OCI-LY1 (cell line): ENCODE measurements at regions not wholly inside any gene's neighbourhood (a gene's known extent, or its start where the extent isn't known, plus 50 kb on each side); places are given as distances from the start of the nearest gene placed in this dataset.

ENCODE experiments used
- H2AFZ ChIP-seq: fragments of 200-600 bp; sonication (generic), shearing (Covaris generic); 2 replicates; pipeline ENCODE4 v1.6.0; 2014; ENCODE audit warnings: antibody characterized with exemption, mild to moderate bottlenecking, low read length
- H3F3A ChIP-seq: fragments of 200-600 bp; sonication (generic), shearing (Covaris generic); 2 replicates; pipeline ENCODE4 v1.6.0; 2014; ENCODE audit warnings: mild to moderate bottlenecking, antibody characterized with exemption, low read length, moderate library complexity; ENCODE audit not compliant: insufficient read depth
- H3K27ac ChIP-seq: fragments of 200-600 bp; sonication (generic); 2 replicates; pipeline ENCODE4 v1.5.1; 2014; ENCODE audit warnings: low read length, mixed run types, mild to moderate bottlenecking, low read depth; ENCODE audit not compliant: poor library complexity, severe bottlenecking
- H3K27me3 ChIP-seq: fragments of 200-600 bp; sonication (generic); 2 replicates; pipeline ENCODE4 v1.6.0; 2014; ENCODE audit warnings: antibody characterized with exemption, mild to moderate bottlenecking, low read length, moderate library complexity; ENCODE audit not compliant: insufficient read depth
- H3K36me3 ChIP-seq: fragments of 200-600 bp; sonication (generic); 2 replicates; pipeline ENCODE4 v1.6.1; 2014; ENCODE audit warnings: mild to moderate bottlenecking, antibody characterized with exemption, low read length, moderate library complexity, mixed read lengths; ENCODE audit not compliant: insufficient read depth
- H3K4me1 ChIP-seq: fragments of 200-600 bp; sonication (generic); 2 replicates; pipeline ENCODE4 v1.5.1; 2014; ENCODE audit warnings: mild to moderate bottlenecking, low read length, moderate library complexity; ENCODE audit not compliant: insufficient read depth, severe bottlenecking
- H3K4me2 ChIP-seq: fragments of 200-600 bp; sonication (generic), shearing (Covaris generic); 2 replicates; pipeline ENCODE4 v1.6.1; 2014; ENCODE audit warnings: low read length
- H3K4me3 ChIP-seq: fragments of 200-600 bp; sonication (generic); 2 replicates; pipeline ENCODE4 v1.5.1; 2014; ENCODE audit warnings: low read length, low read depth, mild to moderate bottlenecking, mixed read lengths; ENCODE audit not compliant: poor library complexity, severe bottlenecking
- H3K79me2 ChIP-seq: fragments of 200-600 bp; shearing (Covaris generic); 2 replicates; pipeline ENCODE4 v1.6.1; 2016; ENCODE audit warnings: mixed run types, low read length, mixed read lengths; ENCODE audit not compliant: insufficient read depth
- H3K9ac ChIP-seq: fragments of 200-600 bp; sonication (generic), shearing (Covaris generic); 2 replicates; pipeline ENCODE4 v1.6.1; 2014; ENCODE audit warnings: mild to moderate bottlenecking, low read length, mixed read lengths
- H3K9me2 ChIP-seq: fragments of 200-600 bp; sonication (generic), shearing (Covaris generic); 2 replicates; pipeline ENCODE4 v1.6.1; 2014; ENCODE audit warnings: low read depth, mild to moderate bottlenecking, low read length, mixed read lengths
- H3K9me3 ChIP-seq: fragments of 200-600 bp; shearing (Covaris generic); 2 replicates; pipeline ENCODE4 v1.6.1; 2014; ENCODE audit warnings: low read length, mixed read lengths
- H4K20me1 ChIP-seq: fragments of 200-600 bp; sonication (generic), shearing (Covaris generic); 2 replicates; pipeline ENCODE4 v1.6.0; 2016; ENCODE audit warnings: mild to moderate bottlenecking, low read length; ENCODE audit not compliant: insufficient read depth
- EZH2 ChIP-seq: fragments of 200-600 bp; sonication (generic), shearing (Covaris generic); IDR thresholded peaks from 2 replicates; pipeline ENCODE4 v1.8.0; 2017; ENCODE audit warnings: borderline replicate concordance, mixed run types, mild to moderate bottlenecking, antibody characterized with exemption, low read length, moderate library complexity, mixed read lengths
- TF ChIP-seq, protein P1 (sequence below): fragments of 200-600 bp; sonication (generic), shearing (Covaris generic); IDR thresholded peaks from 2 replicates; pipeline ENCODE4 v1.5.1; 2017; ENCODE audit warnings: mild to moderate bottlenecking, antibody characterized with exemption, low read length, moderate library complexity, mixed read lengths

DNA sequence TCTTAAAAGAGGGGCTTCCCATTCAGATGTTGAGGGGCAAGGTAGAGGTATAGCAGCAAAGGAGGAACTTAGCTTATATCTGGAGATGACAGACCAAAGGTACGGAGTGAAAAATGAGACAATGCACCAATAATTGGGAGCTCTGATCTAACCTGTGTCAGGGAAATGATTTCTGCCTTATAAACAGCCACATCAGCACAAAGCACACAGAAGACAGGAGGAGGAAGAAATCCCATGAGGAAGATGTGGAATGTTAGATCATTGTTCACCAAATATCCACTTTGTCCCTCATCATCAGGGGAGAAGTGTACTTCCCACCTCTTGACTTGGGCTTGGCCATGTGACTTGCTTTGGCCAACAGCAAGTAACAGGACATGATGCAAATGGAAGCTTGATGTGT is 93.7 kb upstream of the WSCD2 start:
- no peaks in the 10 kb centered on the region for H3K4me1 ChIP-seq

GRCh38 chr12:108037960-108038359 is 91.1 kb upstream of the WSCD2 start:
- Histone ChIP-seq H3K4me2 (no peak overlapping the region), H3K27ac (no peak overlapping the region), H3K27me3 (no peaks in the 10 kb centered on the region), H3K9me2 (no peaks in the 10 kb centered on the region), H3K4me3 (no peak overlapping the region), H4K20me1 (no peaks in the 10 kb centered on the region), H3F3A (no peaks in the 10 kb centered on the region), H3K4me1 (no peaks in the 10 kb centered on the region), H2AFZ (no peak overlapping the region), H3K9ac (no peak overlapping the region), H3K36me3 (no peaks in the 10 kb centered on the region), H3K79me2 (no peaks in the 10 kb centered on the region), H3K9me3 (no peaks in the 10 kb centered on the region)
- TF ChIP-seq, protein P1, sequence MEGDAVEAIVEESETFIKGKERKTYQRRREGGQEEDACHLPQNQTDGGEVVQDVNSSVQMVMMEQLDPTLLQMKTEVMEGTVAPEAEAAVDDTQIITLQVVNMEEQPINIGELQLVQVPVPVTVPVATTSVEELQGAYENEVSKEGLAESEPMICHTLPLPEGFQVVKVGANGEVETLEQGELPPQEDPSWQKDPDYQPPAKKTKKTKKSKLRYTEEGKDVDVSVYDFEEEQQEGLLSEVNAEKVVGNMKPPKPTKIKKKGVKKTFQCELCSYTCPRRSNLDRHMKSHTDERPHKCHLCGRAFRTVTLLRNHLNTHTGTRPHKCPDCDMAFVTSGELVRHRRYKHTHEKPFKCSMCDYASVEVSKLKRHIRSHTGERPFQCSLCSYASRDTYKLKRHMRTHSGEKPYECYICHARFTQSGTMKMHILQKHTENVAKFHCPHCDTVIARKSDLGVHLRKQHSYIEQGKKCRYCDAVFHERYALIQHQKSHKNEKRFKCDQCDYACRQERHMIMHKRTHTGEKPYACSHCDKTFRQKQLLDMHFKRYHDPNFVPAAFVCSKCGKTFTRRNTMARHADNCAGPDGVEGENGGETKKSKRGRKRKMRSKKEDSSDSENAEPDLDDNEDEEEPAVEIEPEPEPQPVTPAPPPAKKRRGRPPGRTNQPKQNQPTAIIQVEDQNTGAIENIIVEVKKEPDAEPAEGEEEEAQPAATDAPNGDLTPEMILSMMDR, result no peak
- TF ChIP-seq EZH2, result no peak

More for the DNA sequence above, 93.7 kb upstream of the WSCD2 start:
- Histone ChIP-seq H3K4me2 (no peak overlapping the region), H3K36me3 (no peaks in the 10 kb centered on the region), H3K9me2 (no peaks in the 10 kb centered on the region), H3K4me3 (no peak overlapping the region), H3F3A (no peaks in the 10 kb centered on the region), H3K9ac (no peak overlapping the region), H3K79me2 (no peaks in the 10 kb centered on the region), H3K27ac (no peak overlapping the region), H2AFZ (no peak overlapping the region), H3K27me3 (no peaks in the 10 kb centered on the region), H4K20me1 (no peaks in the 10 kb centered on the region), H3K9me3 (no peaks in the 10 kb centered on the region)
- TF ChIP-seq, protein P1, result no peak
- TF ChIP-seq EZH2, result no peak

DNA sequence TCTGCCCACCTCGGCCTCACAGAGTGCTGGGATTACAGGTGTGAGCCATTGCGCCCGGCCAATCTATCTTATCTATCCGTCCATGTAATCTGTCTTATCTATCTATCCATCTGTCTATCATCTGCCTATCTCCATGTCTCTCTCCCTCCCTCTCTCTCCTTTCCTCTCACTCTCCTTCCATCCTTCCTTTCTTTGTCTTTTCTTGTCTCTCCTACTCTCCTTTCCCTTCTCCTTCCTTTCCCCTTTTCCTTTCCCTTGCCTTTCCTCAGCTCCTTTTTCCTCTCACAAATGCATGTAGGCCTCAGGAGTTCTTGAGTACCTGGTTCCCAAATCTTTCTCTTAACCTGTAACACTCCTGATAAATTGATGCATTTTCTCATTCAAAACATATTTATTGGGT is 89.3 kb upstream of the WSCD2 start:
- TF ChIP-seq, protein P1, result no peak
- TF ChIP-seq EZH2, result no peak
- Histone ChIP-seq H3F3A (no peaks in the 10 kb centered on the region), H3K9me3 (no peaks in the 10 kb centered on the region), H3K27ac (no peak overlapping the region), H2AFZ (no peak overlapping the region), H3K27me3 (no peaks in the 10 kb centered on the region), H3K36me3 (no peaks in the 10 kb centered on the region), H3K9ac (no peak overlapping the region), H4K20me1 (no peaks in the 10 kb centered on the region), H3K4me3 (no peak overlapping the region), H3K4me2 (no peak overlapping the region), H3K9me2 (no peaks in the 10 kb centered on the region), H3K4me1 (no peaks in the 10 kb centered on the region), H3K79me2 (no peaks in the 10 kb centered on the region)
